ENCODE measurements at regions not wholly inside any gene's neighbourhood (a gene's known extent, or its start where the extent isn't known, plus 50 kb on each side); places are given as distances from the start of the nearest gene placed in this dataset.

- intact Hi-C loops (cut with DNase I), result no loop called here
Measured at GRCh38 chr18:75503615-75504014, 76.1 kb upstream of the SMIM21 start.

DNA sequence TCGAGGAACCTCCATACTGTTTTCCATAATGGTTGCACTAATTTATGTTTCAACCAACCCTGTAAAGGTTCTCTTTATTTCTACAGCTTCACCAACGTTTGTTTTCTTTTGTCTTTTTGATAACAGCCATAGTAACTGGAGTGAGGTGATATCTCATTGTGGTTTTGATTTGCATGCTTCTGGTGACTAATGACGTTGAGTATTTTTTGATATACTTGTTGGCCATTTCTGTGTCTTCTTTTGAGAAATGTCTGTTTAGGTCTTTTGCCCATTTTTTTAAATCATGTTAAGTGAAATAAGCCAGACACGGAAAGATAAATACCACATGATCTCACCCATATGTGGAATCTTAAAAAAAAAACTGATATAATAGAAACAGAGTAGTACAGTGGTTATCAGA, 74.8 kb upstream of the SMIM21 start:
- TF ChIP-seq POLR2AphosphoS5 (IDR thresholded peaks at IDR 0.05) (no peak), CTCF (IDR thresholded peaks at IDR 0.05) (no peak), POLR2A (IDR thresholded peaks at IDR 0.05; ENCODE audit: low read depth) (no peak), EP300 (IDR thresholded peaks at IDR 0.05) (no peak)
- 85% methylated on average over 4 of the region's 4 CpGs for WGBS
- Histone ChIP-seq H3K4me3 (no peak overlapping the region), H3K36me3 (no peaks in the 10 kb centered on the region), H3K27ac (replicated peaks in 1 of 4) (no peak overlapping the region), H3K4me1 (no peaks in the 10 kb centered on the region), H3K27me3 (peaks cover 0 to 6% (median 0%) of the 10 kb centered on the region in 4 donors), H3K9me3 (no peaks in the 10 kb centered on the region)
- intact Hi-C loops (cut with DNase I), result no loop called here
- no peak for DNase-seq (ENCODE audit: extremely low spot score)

More at GRCh38 chr18:75503615-75504014, 76.1 kb upstream of the SMIM21 start:
- no peaks in the 10 kb centered on the region for H3K4me1 ChIP-seq
- peaks cover 0 to 6% (median 0%) of the 10 kb centered on the region in 4 donors for H3K27me3 ChIP-seq
- H3K4me3 ChIP-seq, result no peak overlapping the region
- no peak overlapping the region for H3K27ac ChIP-seq (replicated peaks in 1 of 4)
- no peaks in the 10 kb centered on the region for H3K9me3 ChIP-seq
- TF ChIP-seq EP300 (IDR thresholded peaks at IDR 0.05) (no peak), POLR2A (IDR thresholded peaks at IDR 0.05; ENCODE audit: low read depth) (no peak), CTCF (IDR thresholded peaks at IDR 0.05) (no peak), POLR2AphosphoS5 (IDR thresholded peaks at IDR 0.05) (no peak)
- DNase-seq (ENCODE audit: extremely low spot score), result no peak
- no peaks in the 10 kb centered on the region for H3K36me3 ChIP-seq
- WGBS, result 89% methylated on average over 2 of the region's 2 CpGs

DNA sequence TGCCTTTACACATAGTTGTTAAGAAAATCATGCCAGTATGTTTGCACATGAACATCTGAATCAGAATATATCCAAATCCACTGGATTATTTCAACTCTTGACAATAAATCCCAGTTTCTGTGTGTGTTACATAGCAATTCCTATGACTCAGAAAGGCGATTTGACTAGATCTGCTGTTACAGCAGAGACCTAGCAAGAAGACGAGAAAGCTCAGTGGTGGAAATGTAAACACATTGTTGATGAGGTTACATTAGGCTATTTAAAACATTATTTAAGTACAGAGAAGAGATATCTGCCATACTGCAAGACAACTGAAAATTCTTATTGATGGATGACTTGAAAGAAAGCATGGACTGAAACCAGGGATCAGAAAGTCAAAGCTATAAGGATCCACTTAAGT, 73.0 kb upstream of the SMIM21 start:
- no peak for DNase-seq (ENCODE audit: extremely low spot score)
- H3K27ac ChIP-seq (replicated peaks in 1 of 4), result no peak overlapping the region
- TF ChIP-seq CTCF (IDR thresholded peaks at IDR 0.05) (no peak), POLR2A (IDR thresholded peaks at IDR 0.05; ENCODE audit: low read depth) (no peak), POLR2AphosphoS5 (IDR thresholded peaks at IDR 0.05) (no peak), EP300 (IDR thresholded peaks at IDR 0.05) (no peak)
- no peaks in the 10 kb centered on the region for H3K27me3 ChIP-seq
- intact Hi-C loops (cut with DNase I), result no loop called here
- no peak overlapping the region for H3K4me3 ChIP-seq
- WGBS, result 50% methylated on average over 2 of the region's 2 CpGs
- no peaks in the 10 kb centered on the region for H3K4me1 ChIP-seq
- no peaks in the 10 kb centered on the region for H3K36me3 ChIP-seq
- no peaks in the 10 kb centered on the region for H3K9me3 ChIP-seq

DNA sequence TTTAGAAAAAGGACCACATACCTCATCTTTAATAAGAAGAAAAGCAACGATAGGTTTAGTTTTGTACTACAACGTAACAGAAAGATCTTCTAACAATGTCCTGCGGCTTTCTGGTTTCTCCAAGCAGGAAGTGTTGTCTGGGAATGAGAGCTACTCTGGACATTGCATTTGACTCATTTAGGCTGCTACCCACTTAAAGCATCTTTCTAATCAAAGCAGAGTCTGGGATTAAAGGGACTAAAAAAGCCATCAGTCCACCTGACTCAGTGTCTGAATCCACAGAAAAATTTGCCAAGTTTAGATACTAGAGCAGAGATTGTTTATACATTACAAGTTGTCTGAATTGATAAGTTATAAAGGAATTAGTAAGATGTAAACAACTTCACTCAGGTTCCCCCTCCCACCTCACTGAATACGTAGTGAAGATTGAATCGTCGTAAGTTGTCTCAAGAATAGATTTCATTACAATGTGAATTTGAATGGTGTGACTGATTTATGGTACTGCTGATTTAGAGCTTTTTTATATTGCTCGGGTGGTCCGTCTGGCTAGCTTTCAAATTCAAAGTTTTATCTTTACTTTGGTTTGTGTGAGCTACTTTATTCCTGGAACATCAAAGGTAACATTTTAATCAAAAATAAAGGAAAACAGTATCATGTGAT, 70.2 kb upstream of the SMIM21 start:
- Histone ChIP-seq H3K27ac (replicated peaks in 1 of 4) (no peak overlapping the region), H3K4me1 (no peaks in the 10 kb centered on the region), H3K4me3 (no peak overlapping the region), H3K27me3 (no peaks in the 10 kb centered on the region), H3K36me3 (no peaks in the 10 kb centered on the region), H3K9me3 (no peaks in the 10 kb centered on the region)
- no peak for DNase-seq (ENCODE audit: extremely low spot score)
- intact Hi-C loops (cut with DNase I), result no loop called here
- no peak for TF ChIP-seq POLR2A (IDR thresholded peaks at IDR 0.05; ENCODE audit: low read depth)
- 52% methylated on average over 8 of the region's 8 CpGs for WGBS

DNA sequence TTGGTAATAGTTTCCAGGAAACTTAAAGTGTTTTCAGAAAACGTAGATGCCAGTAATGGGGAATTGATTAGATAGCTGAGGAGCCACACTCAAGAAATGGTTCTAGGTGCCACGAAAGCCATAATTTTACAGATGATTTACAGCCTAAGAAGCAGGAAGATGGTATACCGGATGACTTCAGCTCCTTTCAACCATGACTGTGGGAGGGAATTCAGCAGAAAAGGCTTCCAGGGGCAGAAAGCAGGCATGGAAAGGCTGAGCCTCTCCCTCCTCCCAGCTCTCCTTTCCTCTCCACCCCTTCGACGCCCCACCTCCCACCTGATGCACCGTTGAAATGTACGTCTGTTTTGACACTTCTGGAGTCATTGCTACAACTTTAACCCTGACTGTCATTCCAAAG, 68.6 kb upstream of the SMIM21 start:
- Histone ChIP-seq H3K9me3 (no peaks in the 10 kb centered on the region), H3K36me3 (no peaks in the 10 kb centered on the region), H3K4me1 (no peaks in the 10 kb centered on the region), H3K27me3 (no peaks in the 10 kb centered on the region), H3K27ac (replicated peaks in 1 of 4) (no peak overlapping the region), H3K4me3 (no peak overlapping the region)
- no peak for TF ChIP-seq EP300 (IDR thresholded peaks at IDR 0.05)
- no peak for TF ChIP-seq POLR2A (IDR thresholded peaks at IDR 0.05; ENCODE audit: low read depth)
- TF ChIP-seq CTCF (IDR thresholded peaks at IDR 0.05), result no peak
- TF ChIP-seq POLR2AphosphoS5 (IDR thresholded peaks at IDR 0.05), result no peak
- no peak for DNase-seq (ENCODE audit: extremely low spot score)
- intact Hi-C loops (cut with DNase I), result no loop called here
- WGBS, result 82% methylated on average over 7 of the region's 7 CpGs
